Neural cell (in vitro differentiated cells): ENCODE measurements at regions not wholly inside any gene's neighbourhood (a gene's known extent, or its start where the extent isn't known, plus 50 kb on each side); places are given as distances from the start of the nearest gene placed in this dataset.

Experiments
- EP300 ChIP-seq: fragments of 450-650 bp; conservative IDR thresholded peaks from 2 replicates; pipeline ENCODE4 v1.6.1; 2014; ENCODE audit warnings: antibody characterized with exemption, mild to moderate bottlenecking, moderate library complexity; ENCODE audit not compliant: poor library complexity, severe bottlenecking
- EZH2 ChIP-seq: fragments of 200-600, 300-800 bp; shearing (Covaris generic), sonication (generic); IDR thresholded peaks from 2 replicates; pipeline ENCODE4 v1.6.1; 2014; ENCODE audit warnings: antibody characterized with exemption, low read length, borderline replicate concordance, mild to moderate bottlenecking; ENCODE audit not compliant: insufficient read depth, poor library complexity, severe bottlenecking
- MXI1 ChIP-seq: fragments of 450-650 bp; conservative IDR thresholded peaks from 2 replicates; pipeline ENCODE4 v1.6.1; 2014; ENCODE audit warnings: antibody characterized with exemption, mild to moderate bottlenecking; ENCODE audit not compliant: poor library complexity, severe bottlenecking
- SMC3 ChIP-seq: fragments of 450-650 bp; conservative IDR thresholded peaks from 2 replicates; pipeline ENCODE4 v1.6.1; 2014; ENCODE audit warnings: antibody characterized with exemption, mild to moderate bottlenecking, moderate library complexity; ENCODE audit not compliant: poor library complexity
- TAF1 ChIP-seq: IDR thresholded peaks from 2 replicates; pipeline ENCODE4 v1.6.1; 2012; ENCODE audit warnings: low read depth
- TF ChIP-seq, protein P1 (sequence below): fragments of 450-650 bp; IDR thresholded peaks from 2 replicates; pipeline ENCODE4 v1.5.1; 2014; ENCODE audit warnings: antibody characterized with exemption, mild to moderate bottlenecking, moderate library complexity; ENCODE audit not compliant: poor library complexity, severe bottlenecking

DNA sequence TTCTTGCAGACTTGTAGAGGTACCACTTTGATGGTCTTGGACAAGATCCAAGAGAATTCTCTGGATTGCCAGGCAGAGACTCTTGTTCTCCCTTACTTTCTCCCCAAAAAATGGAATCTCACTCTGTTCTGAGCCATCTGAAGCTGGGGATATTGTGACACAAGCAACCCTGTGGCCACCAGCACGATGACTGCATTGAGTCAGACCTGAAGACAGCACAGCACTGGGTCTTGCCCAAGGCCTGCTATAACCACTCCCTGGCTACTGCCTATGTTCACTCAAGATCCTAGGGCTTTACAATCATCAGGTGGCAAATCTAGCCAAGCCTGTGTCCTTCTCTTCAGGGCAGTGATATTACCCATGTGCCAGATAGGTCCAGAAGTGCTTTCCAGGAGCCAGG is 202.5 kb upstream of the SERP2 start:
- TF ChIP-seq, protein P1, sequence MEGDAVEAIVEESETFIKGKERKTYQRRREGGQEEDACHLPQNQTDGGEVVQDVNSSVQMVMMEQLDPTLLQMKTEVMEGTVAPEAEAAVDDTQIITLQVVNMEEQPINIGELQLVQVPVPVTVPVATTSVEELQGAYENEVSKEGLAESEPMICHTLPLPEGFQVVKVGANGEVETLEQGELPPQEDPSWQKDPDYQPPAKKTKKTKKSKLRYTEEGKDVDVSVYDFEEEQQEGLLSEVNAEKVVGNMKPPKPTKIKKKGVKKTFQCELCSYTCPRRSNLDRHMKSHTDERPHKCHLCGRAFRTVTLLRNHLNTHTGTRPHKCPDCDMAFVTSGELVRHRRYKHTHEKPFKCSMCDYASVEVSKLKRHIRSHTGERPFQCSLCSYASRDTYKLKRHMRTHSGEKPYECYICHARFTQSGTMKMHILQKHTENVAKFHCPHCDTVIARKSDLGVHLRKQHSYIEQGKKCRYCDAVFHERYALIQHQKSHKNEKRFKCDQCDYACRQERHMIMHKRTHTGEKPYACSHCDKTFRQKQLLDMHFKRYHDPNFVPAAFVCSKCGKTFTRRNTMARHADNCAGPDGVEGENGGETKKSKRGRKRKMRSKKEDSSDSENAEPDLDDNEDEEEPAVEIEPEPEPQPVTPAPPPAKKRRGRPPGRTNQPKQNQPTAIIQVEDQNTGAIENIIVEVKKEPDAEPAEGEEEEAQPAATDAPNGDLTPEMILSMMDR, result no peak
- TF ChIP-seq SMC3 (no peak), MXI1 (no peak), EP300 (no peak), EZH2 (no peak), TAF1 (no peak)
